ENCODE measurements at regions not wholly inside any gene's neighbourhood (a gene's known extent, or its start where the extent isn't known, plus 50 kb on each side); places are given as distances from the start of the nearest gene placed in this dataset.

GRCh38 chr17:77395501-77396048 lies 254.8 kb downstream of the SEC14L1 start:
- Mint-ChIP-seq H3K36me3 (ENCODE audit: unreplicated experiment) (peaks cover 8% of the 10 kb centered on the region), H3K27me3 (ENCODE audit: unreplicated experiment) (no peaks in the 10 kb centered on the region), H3K9me3 (ENCODE audit: unreplicated experiment) (no peaks in the 10 kb centered on the region), H3K4me3 (ENCODE audit: unreplicated experiment) (no peak overlapping the region), H3K27ac (ENCODE audit: unreplicated experiment) (peak overlapping the region; percentile 81), H3K4me1 (ENCODE audit: unreplicated experiment) (peaks cover 73% of the 10 kb centered on the region)
- no peak for TF ChIP-seq CTCF (IDR thresholded peaks at IDR 0.05)
- no peak for DNase-seq (ENCODE audit: extremely low spot score, unreplicated experiment)

GRCh38 chr17:77396610-77397009 lies 255.8 kb downstream of the SEC14L1 start:
- no peak overlapping the region for H3K4me3 Mint-ChIP-seq (ENCODE audit: unreplicated experiment)
- no peak for DNase-seq (ENCODE audit: extremely low spot score, unreplicated experiment)
- peak overlapping the region; percentile 59 for H3K27ac Mint-ChIP-seq (ENCODE audit: unreplicated experiment)
- H3K27me3 Mint-ChIP-seq (ENCODE audit: unreplicated experiment), result no peaks in the 10 kb centered on the region
- H3K4me1 Mint-ChIP-seq (ENCODE audit: unreplicated experiment), result peaks cover 69% of the 10 kb centered on the region
- H3K9me3 Mint-ChIP-seq (ENCODE audit: unreplicated experiment), result no peaks in the 10 kb centered on the region
- peaks cover 8% of the 10 kb centered on the region for H3K36me3 Mint-ChIP-seq (ENCODE audit: unreplicated experiment)
- TF ChIP-seq CTCF (IDR thresholded peaks at IDR 0.05), result no peak

- peaks cover 60% of the 10 kb centered on the region for H3K4me1 Mint-ChIP-seq (ENCODE audit: unreplicated experiment)
- no peaks in the 10 kb centered on the region for H3K9me3 Mint-ChIP-seq (ENCODE audit: unreplicated experiment)
- H3K27ac Mint-ChIP-seq (ENCODE audit: unreplicated experiment), result peak overlapping the region; percentile 47
- DNase-seq (ENCODE audit: extremely low spot score, unreplicated experiment), result no peak
- TF ChIP-seq CTCF (IDR thresholded peaks at IDR 0.05), result no peak
- no peak overlapping the region for H3K4me3 Mint-ChIP-seq (ENCODE audit: unreplicated experiment)
- no peaks in the 10 kb centered on the region for H3K27me3 Mint-ChIP-seq (ENCODE audit: unreplicated experiment)
- peaks cover 16% of the 10 kb centered on the region for H3K36me3 Mint-ChIP-seq (ENCODE audit: unreplicated experiment)
These were observed 257.5 kb downstream of the SEC14L1 start for GRCh38 chr17:77398274-77398673.

- no peak overlapping the region for H3K4me3 Mint-ChIP-seq (ENCODE audit: unreplicated experiment)
- no peak for DNase-seq (ENCODE audit: extremely low spot score, unreplicated experiment)
- H3K27me3 Mint-ChIP-seq (ENCODE audit: unreplicated experiment), result no peaks in the 10 kb centered on the region
- no peak for TF ChIP-seq CTCF (IDR thresholded peaks at IDR 0.05)
- no peaks in the 10 kb centered on the region for H3K9me3 Mint-ChIP-seq (ENCODE audit: unreplicated experiment)
- H3K27ac Mint-ChIP-seq (ENCODE audit: unreplicated experiment), result peak overlapping the region; percentile 85
- peaks cover 61% of the 10 kb centered on the region for H3K4me1 Mint-ChIP-seq (ENCODE audit: unreplicated experiment)
- H3K36me3 Mint-ChIP-seq (ENCODE audit: unreplicated experiment), result peaks cover 21% of the 10 kb centered on the region
These were observed 258.7 kb downstream of the SEC14L1 start for GRCh38 chr17:77399319-77399957.

GRCh38 chr17:77400445-77400870 lies 259.7 kb downstream of the SEC14L1 start:
- TF ChIP-seq CTCF (IDR thresholded peaks at IDR 0.05), result peak; percentile 51
- H3K9me3 Mint-ChIP-seq (ENCODE audit: unreplicated experiment), result no peaks in the 10 kb centered on the region
- H3K4me3 Mint-ChIP-seq (ENCODE audit: unreplicated experiment), result peak overlapping the region; percentile 26
- H3K4me1 Mint-ChIP-seq (ENCODE audit: unreplicated experiment), result peaks cover 62% of the 10 kb centered on the region
- peaks cover 21% of the 10 kb centered on the region for H3K36me3 Mint-ChIP-seq (ENCODE audit: unreplicated experiment)
- H3K27ac Mint-ChIP-seq (ENCODE audit: unreplicated experiment), result peak overlapping the region; percentile 85
- DNase-seq (ENCODE audit: extremely low spot score, unreplicated experiment), result no peak
- no peaks in the 10 kb centered on the region for H3K27me3 Mint-ChIP-seq (ENCODE audit: unreplicated experiment)

Measured in osteocyte (in vitro differentiated cells).